Stimulated activated memory B cell treated with anti-CD40 and anti-IgM and Interleukin-4, amounts not matched to agents 10 μg/mL and 1 μg/mL and 100 μg/mL, for 72 hours (primary cell): ENCODE measurements at regions not wholly inside any gene's neighbourhood (a gene's known extent, or its start where the extent isn't known, plus 50 kb on each side); places are given as distances from the start of the nearest gene placed in this dataset.

Experiments
- ATAC-seq: fragments of 150-1000 bp; cut with Tn5 transposase; 2 replicates; pipeline ENCODE4 v1.10.0; 2021
- H3K27ac Mint-ChIP-seq: one replicate; pipeline ENCODE4 v1.8.0; 2022; ENCODE audit warnings: mild to moderate bottlenecking, mixed read lengths
- H3K27me3 Mint-ChIP-seq: one replicate; pipeline ENCODE4 v1.8.0; 2022; ENCODE audit warnings: mixed read lengths
- H3K36me3 Mint-ChIP-seq: one replicate; pipeline ENCODE4 v1.8.0; 2022; ENCODE audit warnings: mixed read lengths
- H3K4me1 Mint-ChIP-seq: one replicate; pipeline ENCODE4 v1.8.0; 2022; ENCODE audit warnings: mixed read lengths
- H3K4me3 Mint-ChIP-seq: one replicate; pipeline ENCODE4 v1.8.0; 2022; ENCODE audit warnings: mild to moderate bottlenecking, moderate library complexity, mixed read lengths
- H3K9me3 Mint-ChIP-seq: one replicate; pipeline ENCODE4 v1.8.0; 2022; ENCODE audit warnings: mixed read lengths

DNA sequence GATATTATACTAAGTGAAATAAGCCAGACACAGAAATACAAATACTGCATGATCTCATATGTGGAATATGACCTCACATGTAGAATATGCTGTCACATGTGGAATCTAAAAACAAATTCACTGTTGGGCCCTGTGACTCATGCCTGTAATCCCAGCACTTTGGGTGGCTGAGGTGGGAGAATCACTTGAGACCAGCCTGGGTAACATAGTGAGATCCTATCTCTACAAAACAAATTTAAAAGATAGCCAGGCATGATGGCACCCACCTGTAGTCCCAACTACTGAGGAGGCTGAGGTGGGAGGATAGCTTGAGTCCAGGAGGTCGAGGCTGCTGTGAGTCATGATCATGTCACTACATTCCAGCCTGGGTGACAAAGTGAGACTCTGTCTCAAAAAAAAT is 160.3 kb downstream of the PTEN start:
- no peaks in the 10 kb centered on the region for H3K36me3 Mint-ChIP-seq
- no peak for ATAC-seq
- no peaks in the 10 kb centered on the region for H3K27me3 Mint-ChIP-seq
- H3K4me1 Mint-ChIP-seq, result peaks cover 18% of the 10 kb centered on the region
- no peak overlapping the region for H3K27ac Mint-ChIP-seq
- H3K4me3 Mint-ChIP-seq, result no peak overlapping the region
- no peaks in the 10 kb centered on the region for H3K9me3 Mint-ChIP-seq

DNA sequence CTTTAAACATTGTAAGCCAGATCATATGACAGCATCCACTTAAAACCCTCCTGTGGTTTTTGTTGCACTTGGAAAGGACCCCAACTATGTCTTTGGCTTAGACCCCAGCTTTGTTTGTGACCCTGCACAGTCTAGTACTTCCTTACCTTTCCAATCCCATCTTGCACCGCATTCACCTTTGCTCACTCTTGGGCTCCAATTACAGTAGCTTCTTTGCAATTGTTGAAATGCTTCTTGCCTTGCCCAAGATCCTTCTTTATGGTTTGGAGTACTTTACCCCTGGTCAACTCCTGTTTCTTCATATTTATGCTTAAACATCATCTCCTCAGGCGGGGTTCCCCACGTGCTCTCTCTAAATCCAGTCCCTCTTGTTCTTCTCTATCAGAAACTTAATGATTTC is 162.6 kb downstream of the PTEN start:
- Mint-ChIP-seq H3K27ac (peak overlapping the region; percentile 48), H3K9me3 (no peaks in the 10 kb centered on the region), H3K4me1 (peaks cover 18% of the 10 kb centered on the region), H3K27me3 (no peaks in the 10 kb centered on the region), H3K4me3 (no peak overlapping the region), H3K36me3 (no peaks in the 10 kb centered on the region)
- no peak for ATAC-seq

DNA sequence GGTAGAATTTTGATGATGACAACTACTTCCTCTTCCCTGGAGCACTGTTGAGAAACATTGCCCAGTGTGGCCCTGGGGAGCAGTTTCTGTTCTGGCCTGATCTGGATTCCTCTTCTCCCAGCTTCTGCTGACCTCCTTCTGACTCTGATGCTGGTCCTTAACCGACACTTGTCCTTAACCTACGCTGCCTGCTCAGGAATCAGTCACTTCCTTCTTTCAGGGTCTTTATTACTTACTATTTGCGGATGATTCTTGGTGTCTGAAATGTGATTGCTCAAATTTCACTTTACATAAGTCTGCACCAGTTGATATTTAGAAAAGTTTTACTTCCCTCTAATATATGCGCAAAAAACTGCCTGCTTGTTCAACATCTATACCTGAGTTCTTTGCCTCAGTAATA is 164.1 kb downstream of the PTEN start:
- no peaks in the 10 kb centered on the region for H3K27me3 Mint-ChIP-seq
- peak overlapping the region; percentile 48 for H3K27ac Mint-ChIP-seq
- H3K4me1 Mint-ChIP-seq, result peaks cover 18% of the 10 kb centered on the region
- no peaks in the 10 kb centered on the region for H3K36me3 Mint-ChIP-seq
- peak overlapping the region; percentile 2 for H3K4me3 Mint-ChIP-seq
- no peaks in the 10 kb centered on the region for H3K9me3 Mint-ChIP-seq
- peak; percentile 93 for ATAC-seq

DNA sequence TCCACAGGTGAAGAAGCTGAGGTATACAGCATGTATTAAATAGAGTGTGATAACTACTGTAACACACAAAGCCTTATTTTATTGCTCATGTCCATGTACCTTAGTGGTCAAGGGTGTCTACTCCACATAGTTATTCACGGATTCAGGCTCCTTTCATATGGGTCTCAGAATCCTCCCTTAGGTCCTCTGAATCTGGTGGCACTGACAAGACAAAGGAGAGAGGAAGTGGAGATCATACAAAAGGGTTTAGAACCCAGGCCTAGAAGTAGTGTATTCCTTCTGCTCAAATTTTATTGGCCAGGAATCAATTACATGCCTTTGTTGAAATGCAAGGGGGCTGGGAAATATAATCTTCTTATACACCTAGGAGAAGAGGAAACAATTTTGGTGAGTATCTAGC is 164.6 kb downstream of the PTEN start:
- no peaks in the 10 kb centered on the region for H3K36me3 Mint-ChIP-seq
- no peak for ATAC-seq
- peak overlapping the region; percentile 48 for H3K27ac Mint-ChIP-seq
- peaks cover 18% of the 10 kb centered on the region for H3K4me1 Mint-ChIP-seq
- H3K27me3 Mint-ChIP-seq, result no peaks in the 10 kb centered on the region
- no peaks in the 10 kb centered on the region for H3K9me3 Mint-ChIP-seq
- no peak overlapping the region for H3K4me3 Mint-ChIP-seq

DNA sequence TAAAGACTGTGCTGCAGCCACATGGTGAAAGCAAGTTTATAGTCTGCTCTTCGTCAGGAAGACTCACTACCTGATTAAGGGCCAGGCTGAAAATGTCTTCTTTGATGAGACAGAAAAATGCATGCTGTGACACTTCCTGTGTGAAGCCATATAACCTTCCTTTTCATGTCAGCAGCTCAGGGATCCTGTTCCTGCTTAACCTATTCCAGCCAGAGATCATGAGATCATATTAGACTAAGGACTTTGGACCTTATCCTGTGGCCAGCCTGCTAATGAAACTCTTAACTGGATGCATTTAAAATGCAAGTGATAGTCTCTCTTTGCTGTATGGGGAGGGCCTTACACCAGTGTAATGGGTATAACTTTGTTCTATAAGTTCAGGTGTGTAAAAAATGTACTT is 165.2 kb downstream of the PTEN start:
- ATAC-seq, result no peak
- Mint-ChIP-seq H3K36me3 (no peaks in the 10 kb centered on the region), H3K27me3 (no peaks in the 10 kb centered on the region), H3K27ac (no peak overlapping the region), H3K4me3 (no peak overlapping the region), H3K9me3 (no peaks in the 10 kb centered on the region), H3K4me1 (peaks cover 18% of the 10 kb centered on the region)

DNA sequence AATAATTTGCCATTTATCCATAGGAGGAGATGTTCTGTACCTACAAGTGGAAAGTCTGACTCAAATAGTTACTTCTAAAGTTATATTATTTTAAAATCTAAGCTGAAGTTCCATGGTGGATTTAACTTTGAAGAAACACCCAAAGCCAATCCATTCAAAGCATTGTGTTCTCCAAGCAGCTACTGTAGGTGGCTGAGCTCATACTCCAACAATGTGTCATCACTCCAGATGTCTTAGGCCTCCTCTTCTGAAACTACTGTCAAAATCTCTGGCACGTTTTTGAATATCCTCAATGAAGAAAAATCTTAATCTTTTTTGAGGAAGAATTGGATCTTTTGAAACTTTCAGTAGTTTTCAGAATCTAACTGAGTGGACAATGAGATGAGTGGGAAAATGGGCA is 169.1 kb downstream of the PTEN start:
- Mint-ChIP-seq H3K4me1 (peaks cover 11% of the 10 kb centered on the region), H3K4me3 (no peak overlapping the region), H3K27me3 (no peaks in the 10 kb centered on the region)

DNA sequence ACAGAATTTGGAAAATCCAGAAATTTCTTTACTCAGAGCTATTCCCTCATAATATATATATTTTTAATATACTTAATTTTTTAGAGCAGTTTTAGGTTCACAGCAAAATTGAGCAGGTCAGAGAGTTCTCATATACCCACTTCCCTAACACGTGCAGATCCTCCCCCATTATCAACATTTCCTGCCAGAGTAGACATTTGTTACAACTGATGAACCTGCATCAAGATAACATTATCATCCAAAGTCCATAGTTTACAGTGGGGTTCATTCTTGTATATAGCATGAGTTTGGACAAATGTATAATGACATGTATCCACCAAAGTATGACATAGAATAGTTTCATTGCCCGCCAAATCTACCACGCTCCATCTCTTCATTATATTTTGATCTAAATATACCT is 170.0 kb downstream of the PTEN start:
- Mint-ChIP-seq H3K36me3 (no peaks in the 10 kb centered on the region), H3K27ac (no peak overlapping the region), H3K27me3 (no peaks in the 10 kb centered on the region), H3K4me1 (peaks cover 7% of the 10 kb centered on the region), H3K9me3 (no peaks in the 10 kb centered on the region), H3K4me3 (no peak overlapping the region)
- ATAC-seq, result no peak

More for the DNA sequence above, 169.1 kb downstream of the PTEN start:
- no peaks in the 10 kb centered on the region for H3K36me3 Mint-ChIP-seq
- no peak overlapping the region for H3K27ac Mint-ChIP-seq
- no peaks in the 10 kb centered on the region for H3K9me3 Mint-ChIP-seq
- ATAC-seq, result no peak

DNA sequence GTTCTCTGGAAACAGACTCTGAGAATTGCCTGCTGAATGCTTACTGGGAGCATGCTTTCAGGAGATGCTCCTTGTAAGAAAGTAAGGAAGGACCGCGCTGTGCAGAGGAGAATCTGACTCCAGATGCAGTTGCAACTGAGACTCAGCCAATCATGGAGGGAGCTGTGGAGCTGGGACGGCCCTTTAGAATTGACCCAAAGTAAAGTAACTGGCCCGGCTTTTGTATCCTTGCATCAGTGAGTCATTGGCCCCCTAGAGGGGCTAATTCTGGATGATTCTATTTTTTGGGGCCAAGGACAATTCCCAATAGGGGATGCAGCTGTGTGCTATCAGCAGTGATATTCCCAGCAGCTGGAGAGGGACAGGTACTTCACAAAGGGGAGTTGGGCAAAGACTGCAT is 170.4 kb downstream of the PTEN start:
- Mint-ChIP-seq H3K4me1 (peaks cover 7% of the 10 kb centered on the region), H3K27ac (no peak overlapping the region), H3K4me3 (no peak overlapping the region), H3K9me3 (no peaks in the 10 kb centered on the region), H3K27me3 (no peaks in the 10 kb centered on the region), H3K36me3 (no peaks in the 10 kb centered on the region)
- no peak for ATAC-seq

DNA sequence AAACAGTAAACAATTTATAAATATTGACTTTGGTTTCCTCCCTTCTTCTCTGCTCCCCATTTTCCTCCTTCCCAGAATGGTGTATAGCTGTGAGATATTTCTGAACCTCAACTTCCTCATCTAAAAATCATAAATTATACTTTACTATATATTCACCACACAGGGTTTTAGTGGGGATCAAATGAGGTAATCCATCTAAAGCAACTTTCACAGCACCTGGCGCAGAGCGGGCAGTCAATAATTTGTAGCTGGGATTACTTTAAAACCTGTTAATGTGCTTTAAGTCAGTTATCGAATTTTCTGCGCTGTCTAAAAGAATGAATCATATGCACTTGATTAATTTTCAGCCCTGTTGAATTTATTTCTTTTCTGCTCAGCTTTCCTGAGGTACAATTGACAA is 172.7 kb downstream of the PTEN start:
- no peak overlapping the region for H3K4me3 Mint-ChIP-seq
- H3K27me3 Mint-ChIP-seq, result no peaks in the 10 kb centered on the region
- no peaks in the 10 kb centered on the region for H3K36me3 Mint-ChIP-seq
- no peak overlapping the region for H3K27ac Mint-ChIP-seq
- H3K4me1 Mint-ChIP-seq, result peaks cover 7% of the 10 kb centered on the region
- ATAC-seq, result no peak
- H3K9me3 Mint-ChIP-seq, result no peaks in the 10 kb centered on the region

DNA sequence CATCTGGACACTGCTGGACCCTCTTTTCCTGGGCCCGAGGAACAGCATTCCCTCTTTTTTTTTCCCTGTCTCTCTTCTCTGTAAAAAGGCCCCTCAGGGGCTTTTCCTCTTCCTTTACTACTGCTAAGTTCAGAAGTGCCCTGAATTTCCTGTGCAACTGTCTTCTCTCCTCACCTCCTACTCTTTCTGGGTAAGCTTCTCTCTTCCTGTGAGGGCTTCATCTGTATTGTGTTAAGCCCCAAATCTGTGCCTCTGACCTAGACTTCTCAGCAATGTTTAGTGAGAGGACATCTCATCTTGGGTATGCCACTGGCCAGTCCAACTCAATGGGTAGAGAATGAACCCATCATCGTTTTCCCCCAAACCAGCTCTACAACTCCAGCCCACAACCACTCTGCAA is 174.2 kb downstream of the PTEN start:
- Mint-ChIP-seq H3K4me1 (peaks cover 7% of the 10 kb centered on the region), H3K4me3 (no peak overlapping the region), H3K27me3 (no peaks in the 10 kb centered on the region), H3K9me3 (no peaks in the 10 kb centered on the region), H3K27ac (peak overlapping the region; percentile 5), H3K36me3 (no peaks in the 10 kb centered on the region)
- ATAC-seq, result no peak

DNA sequence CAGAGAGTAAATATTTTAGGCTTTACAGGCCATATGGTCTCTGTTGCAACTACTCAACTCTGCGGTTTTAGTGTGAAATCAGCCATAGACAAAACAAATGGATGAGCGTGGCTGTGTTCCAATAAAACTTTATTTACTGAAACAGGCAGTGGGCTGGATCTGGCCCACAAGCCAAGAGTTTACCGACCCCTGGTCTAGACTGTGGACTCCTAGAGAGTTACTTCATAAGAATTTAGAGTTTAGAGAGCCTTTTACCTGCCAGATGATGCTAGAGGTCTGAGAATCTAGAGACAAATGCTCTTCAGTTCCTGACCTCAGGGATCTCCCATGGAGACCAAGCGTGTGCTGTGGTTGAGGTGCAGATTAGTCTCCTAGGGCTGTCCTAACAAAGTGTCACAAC is 174.8 kb downstream of the PTEN start:
- no peaks in the 10 kb centered on the region for H3K9me3 Mint-ChIP-seq
- H3K36me3 Mint-ChIP-seq, result no peaks in the 10 kb centered on the region
- no peak overlapping the region for H3K27ac Mint-ChIP-seq
- no peak overlapping the region for H3K4me3 Mint-ChIP-seq
- H3K27me3 Mint-ChIP-seq, result no peaks in the 10 kb centered on the region
- H3K4me1 Mint-ChIP-seq, result peaks cover 7% of the 10 kb centered on the region
- no peak for ATAC-seq

DNA sequence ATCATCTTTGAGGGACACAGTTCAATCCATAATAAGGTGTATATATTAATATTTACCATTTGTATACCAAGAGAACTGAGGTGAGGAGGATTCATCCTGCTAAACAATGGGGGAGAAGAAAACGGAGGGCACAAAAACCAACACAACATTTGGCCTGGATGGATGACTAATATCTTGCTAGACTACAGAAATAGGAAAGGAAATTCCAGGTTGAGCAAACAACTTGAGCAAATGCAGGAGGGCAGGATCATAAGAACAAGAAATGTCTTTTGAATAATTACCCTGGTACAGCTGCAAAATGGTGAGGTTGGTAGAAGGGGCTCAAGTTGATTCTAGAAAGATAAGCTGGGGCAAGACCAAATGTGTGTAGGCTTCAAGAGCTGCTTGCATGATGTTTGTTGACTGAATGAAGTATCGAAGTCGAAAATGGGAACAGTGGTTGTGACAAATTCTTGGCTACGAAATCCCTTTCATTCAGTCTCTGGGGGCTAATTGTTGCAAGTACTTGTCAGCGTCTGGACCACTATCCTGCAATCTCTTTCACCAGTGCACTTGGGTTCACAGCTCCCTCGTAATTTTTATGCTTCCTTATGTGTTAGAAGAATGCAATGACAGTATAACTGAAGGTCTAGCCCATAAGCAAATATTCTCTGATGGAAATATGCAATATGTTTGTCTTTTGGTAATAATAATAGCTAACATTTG is 176.2 kb downstream of the PTEN start:
- Mint-ChIP-seq H3K36me3 (no peaks in the 10 kb centered on the region), H3K4me1 (peaks cover 7% of the 10 kb centered on the region), H3K27me3 (no peaks in the 10 kb centered on the region), H3K9me3 (no peaks in the 10 kb centered on the region), H3K4me3 (no peak overlapping the region), H3K27ac (no peak overlapping the region)
- ATAC-seq, result no peak

DNA sequence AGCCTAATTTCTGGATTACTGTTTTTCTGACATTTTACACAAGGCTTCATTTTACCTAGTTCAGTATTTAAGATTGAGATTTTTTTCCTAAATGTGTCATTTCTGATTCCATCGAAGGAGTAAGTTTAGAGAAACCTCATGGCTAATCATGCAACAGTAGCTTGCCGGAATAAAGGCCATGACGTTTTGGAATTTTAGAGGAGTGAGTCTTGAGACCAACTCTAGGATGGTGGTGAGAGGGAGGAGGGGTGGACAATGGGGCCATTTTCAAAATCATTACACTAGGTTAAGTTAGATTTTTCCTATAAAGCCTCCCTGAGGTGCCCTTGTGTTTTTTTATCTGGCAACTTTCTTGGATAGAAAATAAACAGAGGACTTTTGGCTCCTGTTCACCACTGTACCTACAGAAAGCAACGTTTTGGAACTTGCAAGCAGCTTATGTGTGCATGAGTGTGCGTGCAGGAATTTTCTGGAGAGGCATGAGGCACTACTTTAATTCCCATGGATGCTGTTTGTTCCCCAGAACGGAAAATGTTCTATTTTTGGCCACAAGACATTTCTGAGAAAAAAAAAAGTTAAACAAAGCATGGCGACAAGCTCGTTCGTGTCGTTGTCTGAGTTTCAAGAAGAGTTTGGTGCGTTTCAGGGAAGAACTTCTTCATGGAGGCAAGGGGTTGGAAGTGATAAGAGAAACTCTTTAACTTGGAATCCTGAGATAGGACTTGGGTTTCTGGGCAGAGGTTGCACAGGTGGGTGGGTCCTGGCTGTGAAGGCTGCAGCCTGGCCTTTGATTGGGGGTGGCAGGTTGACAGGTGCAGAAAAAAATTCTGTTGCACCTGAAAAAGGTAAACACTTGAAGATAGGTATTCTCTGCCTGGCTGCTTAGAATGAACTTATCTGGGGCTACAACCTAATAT is 178.1 kb downstream of the PTEN start:
- Mint-ChIP-seq H3K36me3 (no peaks in the 10 kb centered on the region), H3K4me3 (no peak overlapping the region), H3K9me3 (no peaks in the 10 kb centered on the region), H3K4me1 (peaks cover 7% of the 10 kb centered on the region), H3K27ac (no peak overlapping the region), H3K27me3 (no peaks in the 10 kb centered on the region)
- no peak for ATAC-seq

DNA sequence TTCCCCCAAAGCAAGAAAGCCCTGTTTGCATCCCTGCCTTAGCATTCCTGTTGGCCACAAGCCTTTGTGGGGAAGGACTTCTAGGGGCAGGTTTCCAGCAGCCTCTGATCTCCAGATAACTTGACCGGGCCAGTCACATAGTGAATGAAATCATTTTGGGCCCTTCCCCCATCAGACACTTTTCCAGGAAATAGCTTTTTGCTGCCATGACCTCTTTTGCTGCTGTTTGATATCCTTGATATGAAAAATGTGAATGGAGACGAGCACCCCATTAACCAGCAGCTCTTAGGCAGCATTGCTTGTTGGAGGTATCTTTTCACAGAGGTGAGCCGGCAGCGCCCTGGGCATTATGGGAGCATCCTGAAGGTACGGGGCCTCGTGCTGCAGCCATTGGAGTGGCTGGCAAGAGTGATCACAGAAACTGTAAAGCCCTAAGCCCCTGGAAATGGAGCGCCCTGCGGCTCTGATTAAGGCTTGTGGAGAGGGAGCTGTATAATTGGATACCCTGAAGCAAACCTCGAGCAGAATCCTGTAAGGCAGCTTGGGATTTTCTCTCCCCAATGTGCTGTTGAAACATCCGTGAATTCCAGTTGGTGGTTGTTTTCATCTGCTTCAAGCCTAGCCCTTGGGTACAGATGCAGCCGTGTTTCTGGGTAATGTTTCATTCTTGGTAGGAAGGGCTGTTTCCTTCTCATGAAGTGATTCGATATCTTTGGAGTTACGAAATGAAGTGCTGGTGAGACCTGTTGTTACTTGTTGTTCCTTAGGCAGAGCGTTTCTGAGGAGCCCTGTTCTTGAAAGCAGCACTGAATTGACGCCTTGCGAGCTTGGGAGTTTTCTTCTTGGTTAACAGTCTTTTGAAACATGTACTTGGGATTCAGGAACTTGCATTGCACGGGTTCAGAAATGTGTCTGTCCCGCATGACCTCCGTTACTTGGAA is 179.0 kb downstream of the PTEN start:
- Mint-ChIP-seq H3K4me1 (peaks cover 6% of the 10 kb centered on the region), H3K4me3 (no peak overlapping the region), H3K36me3 (no peaks in the 10 kb centered on the region), H3K27ac (no peak overlapping the region), H3K9me3 (no peaks in the 10 kb centered on the region), H3K27me3 (no peaks in the 10 kb centered on the region)
- ATAC-seq, result no peak

DNA sequence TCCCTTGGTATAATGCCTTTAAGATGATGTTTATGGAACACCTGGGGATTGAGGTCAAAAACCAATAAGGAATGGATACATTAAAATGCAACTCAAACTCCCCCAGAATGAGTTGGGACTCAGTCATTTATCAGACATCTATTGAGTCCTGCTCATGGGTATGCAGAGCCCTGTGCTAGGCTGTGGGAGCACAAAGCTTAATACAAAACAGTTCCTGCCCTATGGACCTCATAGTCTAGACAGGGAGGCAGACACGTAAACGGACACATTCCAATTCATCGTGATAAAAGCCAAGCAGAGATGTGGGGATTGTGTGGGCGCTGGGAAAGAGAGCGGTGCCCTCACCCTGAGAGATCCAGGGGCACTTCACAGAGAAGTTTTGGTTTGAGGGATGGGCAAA is 181.7 kb downstream of the PTEN start:
- H3K9me3 Mint-ChIP-seq, result no peaks in the 10 kb centered on the region
- ATAC-seq, result no peak
- peaks cover 6% of the 10 kb centered on the region for H3K4me1 Mint-ChIP-seq
- no peaks in the 10 kb centered on the region for H3K36me3 Mint-ChIP-seq
- no peaks in the 10 kb centered on the region for H3K27me3 Mint-ChIP-seq
- H3K27ac Mint-ChIP-seq, result no peak overlapping the region
- no peak overlapping the region for H3K4me3 Mint-ChIP-seq
